ENCODE measurements at regions not wholly inside any gene's neighbourhood (a gene's known extent, or its start where the extent isn't known, plus 50 kb on each side); places are given as distances from the start of the nearest gene placed in this dataset.
"Not testable (repeated sequence)": the region's sequence is repeated elsewhere in the genome, so short reads cannot be mapped to it uniquely, and the experiment has no call there.

DNA sequence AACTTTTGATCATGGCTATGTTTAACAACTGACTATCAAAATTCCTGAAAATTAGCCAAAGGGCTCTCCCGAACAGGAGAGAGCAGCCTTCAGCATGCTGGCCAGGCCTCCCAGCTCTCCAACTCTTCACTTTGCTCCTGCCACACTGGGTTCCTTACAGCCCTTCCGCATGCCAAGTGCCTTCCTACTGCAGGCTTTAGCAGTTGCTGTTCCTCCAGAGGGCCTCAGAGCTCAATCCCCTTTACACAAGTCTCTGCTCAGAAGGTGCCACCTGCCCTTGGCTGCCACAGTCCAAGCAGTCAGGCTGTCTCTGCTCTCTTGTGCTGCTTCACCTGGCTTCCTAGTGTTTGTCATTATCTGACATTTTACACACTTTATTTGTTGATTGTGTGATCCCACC lies 553.1 kb upstream of the PPP2R3A start:
- no peak for DNase-seq

DNA sequence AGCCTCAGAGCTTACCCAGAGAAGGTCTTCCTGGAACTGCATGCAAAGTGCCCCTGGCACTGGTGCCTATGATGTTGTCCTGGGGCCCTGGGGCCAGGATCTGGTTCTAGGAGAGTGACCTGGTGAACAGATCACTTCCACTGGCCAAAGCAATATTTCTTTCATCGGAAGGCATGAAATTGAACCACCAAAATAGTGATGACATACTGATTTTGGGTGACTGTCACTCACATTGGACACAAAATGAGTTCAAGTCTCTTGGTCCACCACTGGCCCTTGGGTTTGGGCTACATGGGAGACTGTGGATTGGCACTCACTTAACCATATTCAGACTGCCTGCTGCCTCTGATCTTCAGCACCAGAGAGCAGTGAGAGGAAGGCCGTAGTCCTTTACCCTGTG lies 549.3 kb upstream of the PPP2R3A start:
- no peak for DNase-seq

DNA sequence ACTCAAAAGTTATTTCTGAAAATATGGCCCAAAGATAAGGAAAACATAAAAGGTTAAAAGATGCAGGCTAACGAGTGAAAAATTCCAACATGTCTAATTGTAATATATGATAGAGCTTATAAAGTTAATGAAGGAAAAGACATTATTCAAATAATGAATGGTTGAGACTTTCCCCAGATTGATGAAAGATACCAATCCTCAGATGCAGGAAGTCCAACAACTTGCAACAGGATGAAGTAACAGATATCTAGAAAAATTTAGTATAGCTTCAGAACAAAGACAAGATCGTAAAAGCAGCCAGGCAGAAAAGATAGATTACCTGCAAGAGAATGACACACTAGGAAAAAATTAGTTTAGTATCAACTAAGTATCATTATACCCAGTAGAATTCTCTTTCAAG lies 546.4 kb upstream of the PPP2R3A start:
- DNase-seq = no peak

DNA sequence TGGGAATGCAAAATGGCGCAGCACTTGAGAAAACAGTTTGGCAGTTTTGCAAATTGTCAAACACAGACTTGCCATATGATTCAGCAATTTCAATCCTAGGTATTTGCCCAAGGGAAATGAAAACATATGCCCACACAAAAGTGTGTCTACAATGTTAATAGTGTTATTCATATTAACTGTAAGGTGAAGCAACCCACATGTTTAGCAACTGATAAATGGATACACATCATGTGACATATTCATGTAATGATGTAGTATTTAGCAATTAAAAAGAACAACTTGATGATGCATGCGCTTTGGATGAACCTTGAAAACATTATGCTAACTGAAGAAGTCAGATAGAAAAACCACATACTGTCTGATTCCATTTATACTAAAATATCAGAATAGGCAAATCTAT lies 539.0 kb upstream of the PPP2R3A start:
- no peak for DNase-seq

DNA sequence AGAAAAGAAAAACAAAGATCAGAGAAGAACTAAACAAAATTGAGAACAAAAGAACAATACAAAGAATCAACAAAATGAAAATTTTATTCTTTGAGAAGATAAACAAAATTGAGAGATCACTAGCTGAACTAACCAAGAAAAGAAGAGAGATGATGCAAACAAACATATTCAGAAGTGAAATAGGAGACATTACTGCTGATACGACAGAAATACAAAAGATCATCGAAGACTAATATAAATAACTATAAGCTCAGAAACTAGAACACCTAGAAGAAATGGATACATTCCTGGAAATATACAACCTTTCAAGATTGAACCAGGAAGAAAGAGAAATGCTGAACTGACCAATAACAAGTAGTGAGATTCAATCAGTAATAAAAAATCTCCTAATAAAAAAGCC lies 533.1 kb upstream of the PPP2R3A start:
- DNase-seq = no peak

DNA sequence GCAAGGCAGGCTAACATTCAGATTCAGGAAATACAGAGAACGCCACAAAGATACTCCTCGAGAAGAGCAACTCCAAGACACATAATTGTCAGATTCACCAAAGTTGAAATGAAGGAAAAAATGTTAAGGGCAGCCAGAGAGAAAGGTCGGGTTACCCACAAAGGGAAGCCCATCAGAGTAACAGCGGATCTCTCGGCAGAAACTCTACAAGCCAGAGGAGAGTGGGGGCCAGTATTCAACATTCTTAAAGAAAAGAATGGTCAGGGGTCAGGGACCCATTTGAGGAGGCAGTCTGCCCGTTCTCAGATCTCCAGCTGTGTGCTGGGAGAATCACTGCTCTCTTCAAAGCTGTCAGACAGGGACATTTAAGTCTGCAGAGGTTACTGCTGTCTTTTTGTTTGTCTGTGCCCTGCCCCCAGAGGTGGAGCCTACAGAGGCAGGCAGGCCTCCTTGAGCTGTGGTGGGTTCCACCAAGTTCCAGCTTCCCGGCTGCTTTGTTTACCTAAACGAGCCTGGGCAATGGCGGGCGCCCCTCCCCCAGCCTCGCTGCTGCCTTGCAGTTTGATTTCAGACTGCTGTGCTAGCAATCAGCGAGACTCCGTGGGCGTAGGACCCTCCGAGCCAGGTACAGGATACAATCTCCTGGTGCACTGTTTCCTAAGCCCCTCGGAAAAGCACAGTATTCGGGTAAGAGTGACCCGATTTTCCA lies 526.5 kb upstream of the PPP2R3A start:
- not testable (repeated sequence) for DNase-seq

DNA sequence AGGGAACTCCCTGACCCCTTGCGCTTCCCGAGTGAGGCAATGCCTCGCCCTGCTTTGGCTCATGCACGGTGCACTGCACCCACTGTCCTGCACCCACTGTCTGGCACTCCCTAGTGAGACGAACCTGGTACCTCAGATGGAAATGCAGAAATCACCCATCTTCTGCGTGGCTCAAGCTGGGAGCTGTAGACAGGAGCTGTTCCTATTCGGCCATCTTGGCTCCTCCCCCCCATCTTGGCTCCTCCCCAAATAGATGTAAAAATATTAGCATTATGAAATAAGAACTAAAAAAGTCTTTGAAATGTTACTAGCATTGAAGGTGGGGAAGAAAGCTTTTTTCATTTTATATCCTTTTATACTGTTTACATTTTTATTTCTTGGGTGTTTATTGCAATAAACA lies 525.9 kb upstream of the PPP2R3A start:
- not testable (repeated sequence) for DNase-seq

DNA sequence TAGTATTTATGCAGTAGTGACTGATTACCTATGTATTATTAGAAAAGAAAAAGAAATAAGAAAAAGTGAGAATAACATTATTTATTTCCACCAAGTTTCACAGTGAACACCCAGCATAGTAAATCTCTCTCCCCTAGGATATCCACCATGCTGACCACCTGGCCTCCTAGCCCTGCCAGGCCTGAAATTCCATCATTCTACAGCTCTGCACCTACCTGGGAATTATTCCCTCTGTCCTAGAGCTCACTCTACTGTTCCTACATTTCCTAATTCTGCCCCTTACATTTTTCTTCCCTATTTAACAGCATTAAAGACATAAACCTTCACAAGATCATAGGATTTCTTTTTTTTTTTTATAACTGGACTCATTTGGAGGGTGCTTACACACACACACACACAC lies 525.3 kb upstream of the PPP2R3A start:
- DNase-seq = no peak

DNA sequence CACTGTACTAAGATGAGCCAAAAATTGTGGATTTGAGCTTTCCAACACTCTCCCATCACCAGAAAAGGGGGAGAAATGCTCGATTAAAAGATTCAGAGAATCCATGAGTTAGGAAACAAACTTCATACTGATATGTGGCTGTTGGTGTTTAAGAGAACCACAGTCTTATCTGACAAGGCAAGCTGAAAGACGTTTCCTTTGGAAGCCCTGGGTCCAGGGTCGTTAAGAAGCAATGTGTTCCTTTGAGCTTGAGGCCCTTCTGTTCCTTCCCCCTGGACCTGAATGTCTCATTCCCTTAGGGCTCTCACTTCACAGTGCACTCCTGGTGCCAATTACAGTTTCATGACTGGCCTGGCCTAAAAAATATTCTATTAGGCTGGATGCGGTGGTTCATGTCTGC lies 524.8 kb upstream of the PPP2R3A start:
- no peak for DNase-seq

DNA sequence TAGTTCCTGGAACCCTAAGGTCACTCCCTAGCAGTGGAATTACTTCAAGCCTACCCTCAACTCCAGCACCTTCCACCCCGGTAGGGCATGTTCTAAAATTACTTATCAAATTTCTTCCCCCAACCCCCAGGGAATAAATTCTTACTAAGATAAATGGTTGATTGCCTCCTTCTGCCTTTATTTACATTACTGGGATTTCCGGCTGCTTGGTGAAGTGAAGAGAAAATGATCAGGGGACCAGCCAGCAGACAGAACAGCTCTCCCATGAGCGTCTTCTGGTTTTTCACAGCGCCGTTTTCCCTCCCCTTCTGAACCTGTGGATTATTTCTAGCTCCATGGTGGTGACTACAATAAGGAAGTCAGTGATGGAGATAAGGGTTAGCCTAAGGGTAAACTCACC lies 521.5 kb upstream of the PPP2R3A start:
- no peak for DNase-seq

DNA sequence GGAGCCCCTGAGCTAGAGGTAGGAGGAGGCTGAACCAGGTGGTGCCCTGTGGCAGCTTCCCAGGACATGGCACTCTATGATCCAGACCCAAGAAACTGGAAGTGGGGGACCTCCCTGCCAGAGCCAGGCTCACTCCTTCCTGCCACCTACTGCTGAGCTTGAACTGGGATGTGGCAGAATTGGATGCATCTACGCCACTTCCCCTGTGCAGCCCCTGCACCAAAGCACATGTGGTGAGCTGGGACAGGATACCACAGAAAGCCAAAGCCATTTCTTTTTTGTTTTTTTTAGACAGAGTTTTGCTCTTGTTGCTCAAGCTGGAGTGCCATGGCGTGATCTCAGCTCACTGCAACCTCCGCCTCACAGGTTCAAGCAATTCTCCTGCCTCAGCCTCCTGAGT lies 518.0 kb upstream of the PPP2R3A start:
- DNase-seq = no peak

DNA sequence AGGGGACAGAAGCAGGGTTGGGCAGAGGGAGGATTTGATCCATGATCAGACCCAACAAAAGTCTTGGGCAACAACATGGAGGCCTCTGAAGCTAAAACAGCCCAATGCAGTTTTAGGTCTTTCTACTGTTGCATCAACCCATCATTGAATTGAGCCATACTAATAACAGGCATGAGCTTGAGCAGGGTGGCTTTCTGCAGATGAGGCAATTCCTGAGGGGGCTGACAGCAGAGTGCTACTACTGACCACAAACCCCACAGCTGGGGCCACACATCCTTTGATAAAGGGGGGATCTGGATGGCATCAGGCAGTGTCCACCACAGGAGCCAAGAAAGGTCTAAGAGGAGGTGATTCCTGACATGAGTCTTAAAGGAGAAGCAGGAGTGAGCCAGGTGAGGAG lies 517.0 kb upstream of the PPP2R3A start:
- no peak for DNase-seq

DNA sequence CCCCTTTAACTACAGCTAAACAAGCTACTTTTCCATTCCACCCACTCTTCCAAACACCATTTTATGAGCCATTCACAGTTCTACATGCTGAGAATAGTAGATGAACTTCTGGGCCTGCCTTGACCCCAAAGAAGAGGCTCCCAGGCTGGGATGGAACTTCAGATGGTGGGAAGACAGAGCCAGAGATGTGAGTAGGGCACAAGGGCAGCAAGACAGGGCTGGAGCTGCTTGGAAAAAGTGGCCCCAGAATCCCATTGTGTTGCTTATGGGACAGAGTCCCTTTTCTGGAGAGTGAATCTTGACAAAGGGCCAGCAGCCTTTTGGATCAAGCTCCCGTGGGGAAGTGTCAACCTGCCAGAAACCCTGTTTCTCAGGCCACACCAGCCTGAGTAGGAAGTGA lies 516.5 kb upstream of the PPP2R3A start:
- DNase-seq = no peak

DNA sequence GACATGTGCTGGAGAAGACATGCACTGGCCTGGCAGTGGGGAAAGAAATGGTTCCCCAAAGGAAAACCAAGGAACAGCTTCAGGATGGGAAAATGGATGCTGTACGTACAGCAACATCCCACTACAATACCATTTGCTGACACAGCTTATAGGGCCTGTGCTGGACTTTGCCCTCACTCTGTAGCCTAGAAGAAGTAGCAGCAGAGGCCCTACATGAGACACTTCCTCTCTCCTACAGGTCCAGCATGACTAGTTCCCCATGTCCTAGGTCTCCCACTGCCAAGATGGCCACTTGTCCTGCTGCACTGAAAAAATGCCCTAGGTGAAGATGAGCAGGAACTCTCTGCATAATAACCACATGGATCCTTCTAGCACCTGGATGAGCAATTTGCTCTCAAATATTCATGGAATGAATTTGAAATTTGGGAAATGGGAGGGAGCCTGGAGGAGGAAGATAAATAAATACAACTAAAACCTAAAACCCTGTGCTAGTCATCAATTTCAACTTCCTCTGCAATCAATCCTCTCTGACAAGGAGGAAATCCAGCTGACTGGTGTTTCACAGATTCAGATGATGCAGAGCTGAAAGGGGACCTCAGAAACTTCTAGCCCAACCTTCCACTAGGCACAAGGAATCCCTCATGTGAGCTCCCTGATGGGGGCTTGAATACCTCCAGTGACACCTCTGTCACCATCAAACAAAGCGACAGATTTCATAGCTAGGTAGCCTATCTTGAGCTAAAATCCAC lies 514.3 kb upstream of the PPP2R3A start:
- no peak for DNase-seq

DNA sequence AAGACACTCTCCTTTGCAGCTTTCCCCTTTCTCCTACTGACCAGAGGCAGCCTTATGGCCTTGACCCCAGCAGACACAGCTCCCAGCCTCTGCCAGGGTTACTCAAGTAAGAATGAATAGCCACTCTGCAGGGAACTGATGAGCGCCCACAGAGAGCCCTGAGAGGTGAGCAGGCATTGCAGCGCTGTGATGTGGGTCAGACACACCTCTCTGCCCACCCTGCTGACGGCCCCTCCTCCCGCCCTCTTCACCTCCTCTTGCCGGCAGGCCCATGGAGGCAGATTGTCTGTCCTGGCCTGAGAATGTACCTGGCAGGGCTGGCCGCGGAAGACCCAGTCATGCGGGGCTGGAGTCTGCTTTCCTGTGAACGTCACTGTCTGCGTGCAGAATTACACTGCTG lies 512.6 kb upstream of the PPP2R3A start:
- DNase-seq = no peak

DNA sequence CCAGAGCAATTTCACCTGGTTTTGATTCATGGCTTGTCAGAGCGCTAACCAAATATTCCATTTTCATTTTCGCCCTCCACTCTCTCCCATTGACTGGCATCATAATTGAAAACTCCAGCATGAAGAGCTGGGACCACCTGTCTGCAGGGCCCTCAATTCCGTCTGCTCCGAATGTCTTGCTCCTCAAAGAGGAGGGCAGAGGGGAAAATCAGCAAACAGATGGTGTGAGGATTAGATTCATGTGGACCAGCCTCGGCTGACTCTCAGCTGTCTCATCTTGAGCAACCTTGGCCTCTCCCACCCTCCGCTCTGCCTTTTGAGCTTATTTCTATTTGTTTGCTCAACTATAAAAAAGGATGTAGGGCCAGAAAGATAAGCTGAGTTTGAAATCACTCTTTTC lies 512.2 kb upstream of the PPP2R3A start:
- no peak for DNase-seq

DNA sequence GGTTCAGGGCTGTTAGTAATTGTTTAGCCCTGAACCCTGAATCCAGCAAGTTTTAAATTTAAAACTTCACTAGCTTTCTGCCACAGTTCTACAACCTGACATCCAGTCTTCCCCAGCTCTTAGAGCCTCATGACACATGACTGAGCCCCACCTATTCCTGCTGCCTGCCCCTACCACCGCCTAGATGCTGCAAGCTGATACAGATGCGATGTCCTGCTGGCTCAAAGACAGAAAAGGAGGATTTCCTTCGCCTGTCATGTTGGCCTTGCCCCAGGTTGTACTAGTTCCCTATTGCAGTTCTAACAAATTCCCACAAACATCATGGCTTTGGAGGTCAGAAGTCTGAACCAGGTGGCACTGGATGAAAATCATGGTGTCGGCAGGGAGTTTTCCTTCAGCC lies 510.6 kb upstream of the PPP2R3A start:
- DNase-seq = no peak

DNA sequence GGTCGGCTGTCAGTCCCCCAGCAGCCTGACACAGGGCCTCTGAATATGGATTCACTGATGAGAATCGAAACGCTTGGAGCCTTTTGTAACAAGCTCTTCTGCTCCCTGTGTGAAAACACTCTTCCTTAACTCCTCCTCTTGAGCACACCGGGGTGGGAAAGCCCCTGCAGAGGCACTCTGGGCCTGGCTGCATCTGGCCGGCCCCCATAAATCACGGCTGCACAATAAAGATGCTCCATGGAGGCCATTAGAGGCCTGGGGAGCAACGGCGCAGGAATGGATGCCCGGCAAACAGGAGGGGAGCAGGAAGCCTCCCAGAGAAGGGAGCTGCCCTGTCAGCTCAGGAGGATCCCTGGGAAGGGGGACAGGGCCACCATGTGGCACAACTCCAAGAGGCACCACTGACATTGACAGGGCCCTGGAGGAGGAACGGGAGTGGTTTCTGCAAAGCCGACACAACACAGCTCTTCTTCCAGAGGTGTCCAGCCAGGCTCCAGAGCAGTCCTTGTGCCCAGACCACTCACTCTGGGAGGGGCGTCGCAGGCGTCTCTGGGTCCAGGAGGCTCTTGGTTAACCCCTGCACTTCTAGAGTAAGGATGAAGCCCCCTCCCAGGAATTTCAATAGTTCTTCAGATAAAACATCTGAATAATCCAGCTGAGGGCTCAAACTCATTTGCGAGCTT lies 509.3 kb upstream of the PPP2R3A start:
- DNase-seq = peak; percentile 19

DNA sequence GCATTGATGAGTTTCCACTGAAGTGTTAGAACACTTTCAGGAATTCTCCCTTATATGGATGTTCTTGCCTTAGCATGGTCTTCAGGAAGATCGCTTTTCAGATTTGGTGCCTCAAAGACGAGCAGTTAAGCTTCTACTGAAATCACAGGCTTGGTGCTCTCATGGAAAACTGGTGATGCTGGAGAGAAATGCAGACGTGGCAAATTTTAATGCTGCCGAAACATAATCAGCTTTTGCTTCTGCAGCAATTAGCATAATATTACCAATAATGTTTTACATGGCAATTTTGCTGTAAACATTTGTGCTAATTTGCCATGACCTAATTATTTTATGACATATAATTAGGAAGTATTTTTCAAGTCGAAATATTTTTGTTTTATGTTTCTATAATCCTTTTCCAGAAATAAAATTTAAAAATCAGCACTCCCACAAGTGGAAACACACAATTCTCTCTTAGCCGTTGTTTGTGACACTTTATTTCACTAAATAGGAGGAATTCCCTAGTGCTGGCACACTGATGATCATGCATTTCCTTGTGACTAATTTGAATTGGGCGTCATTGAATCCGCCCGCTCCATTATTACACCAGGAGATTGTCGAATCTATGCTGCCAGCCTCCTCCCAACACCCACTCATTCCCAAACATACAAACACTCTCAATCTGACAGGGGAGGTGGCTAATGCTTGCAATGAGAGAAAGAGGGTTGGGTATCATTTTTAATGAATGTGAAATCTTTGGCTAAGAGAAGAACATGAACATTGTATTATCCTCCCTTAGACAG lies 506.8 kb upstream of the PPP2R3A start:
- no peak for DNase-seq

DNA sequence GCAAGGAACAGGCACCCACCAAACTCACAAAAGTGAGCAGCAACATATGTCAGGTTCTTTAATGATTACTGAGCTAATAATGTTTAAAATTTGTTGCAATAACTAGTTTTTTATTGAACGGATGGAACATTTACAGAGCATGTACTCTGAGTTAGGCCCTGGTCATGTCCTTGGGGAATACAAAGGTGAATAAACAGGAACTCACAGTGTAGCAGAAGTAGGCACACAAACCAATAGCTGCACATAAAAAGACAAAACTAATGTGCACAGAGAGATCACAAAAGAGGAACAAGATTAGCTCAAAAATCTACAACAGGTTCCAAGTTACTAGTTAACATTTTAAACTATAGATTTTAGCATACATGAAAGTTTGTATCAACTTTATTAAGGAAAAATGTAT lies 505.3 kb upstream of the PPP2R3A start:
- no peak for DNase-seq

DNA sequence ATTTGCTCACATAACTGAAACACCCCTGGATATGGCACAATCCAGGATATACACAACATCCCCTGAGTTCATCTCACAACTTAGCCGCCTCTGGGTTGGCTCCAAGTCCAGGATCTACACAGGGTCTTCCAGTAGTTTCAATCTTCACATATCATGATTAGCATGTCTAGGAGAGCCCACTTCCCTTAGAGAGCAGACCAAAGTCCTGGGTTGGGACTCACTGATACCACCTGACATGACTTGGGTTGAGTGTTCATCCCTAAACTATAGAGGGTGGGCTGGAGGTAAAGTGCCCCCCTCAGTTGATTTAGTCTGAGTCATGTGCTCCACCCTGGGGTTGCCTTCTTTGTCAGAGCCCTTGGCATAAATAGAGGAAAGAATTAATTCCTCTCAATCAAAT lies 493.6 kb upstream of the PPP2R3A start:
- DNase-seq = no peak

DNA sequence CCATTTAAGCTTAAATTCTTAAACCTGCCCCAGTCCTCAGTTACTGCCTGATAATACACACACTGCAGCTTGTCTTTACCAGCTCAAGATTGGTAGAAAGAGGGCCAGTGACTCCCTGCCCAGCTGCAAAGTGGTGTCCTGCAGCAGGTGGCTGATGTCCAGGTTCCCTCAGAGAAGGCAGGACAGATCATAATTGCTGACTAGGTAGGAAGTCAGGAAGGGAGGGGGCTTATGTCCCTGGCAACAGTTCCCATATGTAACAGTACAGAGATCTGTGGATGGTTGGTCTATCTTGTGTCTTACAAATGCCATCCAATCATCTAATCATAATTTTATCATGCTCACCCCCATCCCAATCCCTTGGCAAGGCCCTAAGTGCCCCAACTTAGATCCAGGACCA lies 492.1 kb upstream of the PPP2R3A start:
- DNase-seq = no peak

DNA sequence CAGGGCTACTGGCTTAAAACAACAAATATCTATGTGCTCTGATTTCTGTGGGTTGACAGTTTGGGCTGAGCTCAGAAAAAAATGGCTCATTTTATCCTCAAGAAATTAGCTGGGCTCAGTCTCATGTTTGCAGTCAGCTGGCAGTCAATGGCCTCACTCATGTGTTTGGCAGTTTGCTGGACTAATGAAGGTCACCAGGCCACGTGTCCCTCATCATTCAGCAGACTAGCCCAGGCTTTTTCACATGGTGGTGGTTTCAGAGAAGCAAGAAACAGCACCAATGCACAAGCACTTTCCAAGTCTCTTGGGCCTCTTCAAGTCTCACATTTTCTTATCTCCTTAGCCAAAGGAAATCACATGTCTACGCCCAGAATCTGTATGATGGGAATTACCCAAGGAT lies 478.3 kb upstream of the PPP2R3A start:
- DNase-seq = no peak
